ENCODE measurements at regions not wholly inside any gene's neighbourhood (a gene's known extent, or its start where the extent isn't known, plus 50 kb on each side); places are given as distances from the start of the nearest gene placed in this dataset.

GRCh38 chr15:81786776-81787175 lies 259.0 kb downstream of the MEX3B start:
- TF ChIP-seq CTCF (IDR thresholded peaks at IDR 0.05) = no peak
- no peak for TF ChIP-seq RXRA (IDR thresholded peaks at IDR 0.05; ENCODE audit: borderline replicate concordance, low read depth)
